Endothelial cell of umbilical vein (primary cell): ENCODE measurements at regions not wholly inside any gene's neighbourhood (a gene's known extent, or its start where the extent isn't known, plus 50 kb on each side); places are given as distances from the start of the nearest gene placed in this dataset.

Experiments used
- CTCF ChIP-seq, 2 donors: IDR thresholded peaks; 1 replicate in 1 of 2; 2 replicates in 1 of 2; pipeline ENCODE4 v1.5.1; 2011; ENCODE audit warnings: low read length in 2 of 2, mild to moderate bottlenecking in 2 of 2, moderate library complexity in 2 of 2, control low read depth in 1 of 2, inconsistent platforms in 1 of 2, low read depth in 1 of 2; ENCODE audit not compliant: insufficient read depth in 1 of 2; ENCODE audit errors: extremely low read depth in 1 of 2
- POLR2A ChIP-seq: IDR thresholded peaks from 2 replicates; pipeline ENCODE4 v1.6.1; 2012; ENCODE audit warnings: low read depth, mild to moderate bottlenecking, control low read depth, low read length
- POLR2AphosphoS5 ChIP-seq: IDR thresholded peaks from 2 replicates; pipeline ENCODE4 v1.6.1; 2012; ENCODE audit warnings: low read depth, mild to moderate bottlenecking, control low read depth, low read length, moderate library complexity; ENCODE audit not compliant: insufficient read depth

- TF ChIP-seq CTCF (IDR thresholded peaks at IDR 0.05; ENCODE audit: extremely low read depth in 1 of 2, insufficient read depth in 1 of 2, low read depth in 1 of 2, low read length in 2 of 2) = no peak
- no peak for TF ChIP-seq POLR2A
- TF ChIP-seq POLR2AphosphoS5 = no peak
These were observed 383.0 kb upstream of the TENM3 start for GRCh38 chr4:181860157-181860556.
